ENCODE measurements at regions not wholly inside any gene's neighbourhood (a gene's known extent, or its start where the extent isn't known, plus 50 kb on each side); places are given as distances from the start of the nearest gene placed in this dataset.
"Not testable (repeated sequence)": the region's sequence is repeated elsewhere in the genome, so short reads cannot be mapped to it uniquely, and the experiment has no call there.

DNA sequence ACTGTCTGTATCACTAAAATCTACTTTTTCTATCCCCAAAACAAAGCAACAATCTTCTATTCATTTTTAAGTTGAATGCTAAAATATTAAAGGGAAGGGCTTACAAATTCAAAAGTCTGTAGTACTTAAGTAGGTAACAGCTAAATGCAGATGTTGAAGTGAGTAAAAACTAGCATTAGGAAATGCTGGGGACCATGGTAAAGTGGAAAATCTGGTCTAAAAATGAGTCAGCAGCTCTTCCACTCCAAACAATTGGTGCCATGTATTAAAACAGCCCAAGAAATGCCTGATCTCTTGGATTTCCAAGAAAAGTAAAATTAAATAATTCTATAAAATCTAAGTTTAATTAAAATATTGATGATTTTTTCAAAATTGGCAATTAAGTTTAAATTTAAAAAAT lies 73.3 kb upstream of the PPP3CA start:
- Mint-ChIP-seq H3K9me3 (peaks cover 3% of the 10 kb centered on the region), H3K36me3 (ENCODE audit: low read depth) (peaks cover 3% of the 10 kb centered on the region), H3K27ac (no peak overlapping the region), H3K27me3 (ENCODE audit: low read depth) (peaks cover 16% of the 10 kb centered on the region), H3K4me1 (ENCODE audit: low read depth) (peaks cover 36% of the 10 kb centered on the region), H3K4me3 (ENCODE audit: low read depth) (no peak overlapping the region)
- no peak for DNase-seq (ENCODE audit: low spot score)
- intact Hi-C loops (cut with micrococcal nuclease): no loop called here

DNA sequence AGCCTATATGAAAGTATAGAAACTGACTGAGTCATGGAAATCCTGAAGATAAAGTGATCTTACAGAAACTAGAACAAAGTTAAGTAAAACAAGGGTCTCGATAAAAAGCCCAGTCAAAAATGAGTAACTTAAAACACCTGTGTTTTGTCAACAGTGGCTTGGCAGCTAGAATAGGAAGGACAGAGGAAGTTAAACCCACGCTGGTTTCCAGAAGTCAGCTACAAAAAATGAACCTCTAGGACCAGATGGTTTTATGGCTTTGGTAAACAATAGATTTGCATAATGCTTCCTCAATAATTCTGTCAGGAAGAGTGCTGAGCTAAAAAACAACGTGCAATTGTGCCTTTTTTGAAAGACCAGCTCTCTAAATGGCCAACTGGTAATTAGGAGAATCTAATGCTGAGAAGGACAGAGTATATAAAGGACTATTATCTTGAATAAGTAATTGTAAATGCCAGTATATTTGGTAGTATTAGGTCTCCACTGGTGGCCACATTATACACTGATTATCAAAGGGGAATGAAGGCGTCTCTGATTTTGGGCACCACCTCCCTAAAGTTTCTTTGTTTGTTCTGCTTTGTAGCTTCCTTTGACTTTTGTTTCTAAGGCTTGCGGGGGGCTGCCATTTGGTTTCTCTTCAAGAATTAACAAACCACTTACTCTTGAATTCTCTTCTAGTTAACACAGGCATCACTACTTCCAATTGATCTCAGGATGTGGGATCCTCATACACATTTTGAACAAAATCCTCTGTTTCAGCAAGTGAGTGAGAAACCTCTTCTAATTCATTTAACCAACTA lies 72.2 kb upstream of the PPP3CA start:
- peaks cover 46% of the 10 kb centered on the region for H3K4me1 Mint-ChIP-seq (ENCODE audit: low read depth)
- H3K27ac Mint-ChIP-seq: peak overlapping the region; percentile 0
- peaks cover 6% of the 10 kb centered on the region for H3K36me3 Mint-ChIP-seq (ENCODE audit: low read depth)
- H3K9me3 Mint-ChIP-seq: peaks cover 8% of the 10 kb centered on the region
- H3K4me3 Mint-ChIP-seq (ENCODE audit: low read depth): peak overlapping the region; percentile 1
- intact Hi-C loops (cut with micrococcal nuclease): loop anchor here (2.0 to 10.0 kb wide), 8 partner anchors 132 to 1565 kb away; partner anchors contain the start of gene SLC39A8
- peaks cover 17% of the 10 kb centered on the region for H3K27me3 Mint-ChIP-seq (ENCODE audit: low read depth)
- DNase-seq (ENCODE audit: low spot score): no peak

DNA sequence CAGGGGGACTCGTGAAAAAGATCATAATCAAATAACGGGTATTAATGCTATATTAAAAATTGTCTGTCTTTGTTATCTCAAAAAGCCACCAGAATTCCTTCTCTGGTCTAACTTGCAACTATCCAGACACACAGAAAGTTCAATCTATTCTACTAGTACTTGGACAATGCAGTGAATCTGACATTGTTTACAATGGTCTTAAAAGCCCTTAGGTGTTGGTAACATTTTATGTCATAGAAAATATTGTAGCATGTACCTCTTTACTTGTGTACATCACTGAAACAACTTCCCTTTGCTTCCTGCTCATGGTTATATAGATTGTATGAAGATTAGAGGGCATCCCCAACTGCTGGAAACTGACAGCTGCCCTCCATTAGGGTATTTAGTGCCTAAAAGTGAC lies 71.1 kb upstream of the PPP3CA start:
- Mint-ChIP-seq H3K4me1 (ENCODE audit: low read depth) (peaks cover 51% of the 10 kb centered on the region), H3K27me3 (ENCODE audit: low read depth) (peaks cover 9% of the 10 kb centered on the region), H3K27ac (peak overlapping the region; percentile 64), H3K9me3 (peaks cover 8% of the 10 kb centered on the region), H3K36me3 (ENCODE audit: low read depth) (peaks cover 6% of the 10 kb centered on the region), H3K4me3 (ENCODE audit: low read depth) (peak overlapping the region; percentile 62)
- intact Hi-C loops (cut with micrococcal nuclease): loop anchor here (1.0 to 10.0 kb wide), 13 partner anchors 18 to 1564 kb away; partner anchors contain the start of genes PPP3CA and SLC39A8
- DNase-seq (ENCODE audit: low spot score): no peak

DNA sequence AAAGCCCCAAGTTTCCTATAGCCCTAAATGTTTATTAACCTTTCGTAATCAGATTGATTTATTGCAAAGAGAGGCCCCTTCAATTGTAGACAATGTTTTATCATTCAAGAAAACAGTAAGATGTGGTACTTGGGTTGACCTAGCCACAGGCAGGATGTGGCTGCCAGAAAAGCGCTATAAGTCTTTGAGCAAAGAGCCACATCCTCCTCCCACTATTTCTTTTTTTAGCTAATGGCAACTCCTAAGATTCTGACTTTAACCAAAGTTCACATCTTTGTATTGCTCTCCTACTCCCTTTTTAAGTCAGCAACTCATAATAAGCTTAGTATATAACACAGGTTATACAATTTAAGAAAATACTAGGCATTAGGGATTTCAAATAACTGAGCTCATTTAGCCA lies 70.7 kb upstream of the PPP3CA start:
- Mint-ChIP-seq H3K9me3 (peaks cover 8% of the 10 kb centered on the region), H3K4me1 (ENCODE audit: low read depth) (peaks cover 51% of the 10 kb centered on the region), H3K27me3 (ENCODE audit: low read depth) (peaks cover 7% of the 10 kb centered on the region), H3K36me3 (ENCODE audit: low read depth) (peaks cover 6% of the 10 kb centered on the region), H3K27ac (peak overlapping the region; percentile 64), H3K4me3 (ENCODE audit: low read depth) (peak overlapping the region; percentile 62)
- intact Hi-C loops (cut with micrococcal nuclease): loop anchor here (1.0 to 10.0 kb wide), 13 partner anchors 18 to 1563 kb away; partner anchors contain the start of genes PPP3CA and SLC39A8
- peak; percentile 57 for DNase-seq (ENCODE audit: low spot score)

DNA sequence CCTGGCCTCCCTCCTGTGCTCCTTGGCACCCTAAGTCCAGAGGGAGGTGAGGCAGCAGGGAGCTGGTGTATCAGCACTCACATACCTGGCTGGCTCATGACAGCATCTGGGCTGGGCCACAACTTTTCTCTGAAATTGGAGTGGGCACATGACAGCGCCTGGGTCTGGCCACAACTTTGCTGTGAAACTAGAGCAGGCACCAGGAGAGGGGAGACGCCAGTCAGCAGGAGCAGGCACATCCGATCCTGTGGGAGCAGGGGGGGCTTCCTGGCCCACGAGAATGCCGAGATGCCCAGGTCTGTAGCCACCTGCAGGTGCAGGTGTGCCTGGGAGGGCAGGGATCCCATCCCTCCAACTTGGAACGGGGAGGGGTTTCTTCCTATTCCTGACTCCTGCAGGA lies 69.7 kb upstream of the PPP3CA start:
- intact Hi-C loops (cut with micrococcal nuclease): loop anchor here (5.0 to 10.0 kb wide), 5 partner anchors 130 to 1562 kb away; no protein-coding TSS in a partner anchor
- H3K36me3 Mint-ChIP-seq (ENCODE audit: low read depth): peaks cover 6% of the 10 kb centered on the region
- peaks cover 8% of the 10 kb centered on the region for H3K9me3 Mint-ChIP-seq
- peaks cover 51% of the 10 kb centered on the region for H3K4me1 Mint-ChIP-seq (ENCODE audit: low read depth)
- no peak overlapping the region for H3K4me3 Mint-ChIP-seq (ENCODE audit: low read depth)
- no peak for DNase-seq (ENCODE audit: low spot score)
- H3K27ac Mint-ChIP-seq: no peak overlapping the region
- peaks cover 10% of the 10 kb centered on the region for H3K27me3 Mint-ChIP-seq (ENCODE audit: low read depth)

- no peak overlapping the region for H3K4me3 Mint-ChIP-seq (ENCODE audit: low read depth)
- peaks cover 6% of the 10 kb centered on the region for H3K36me3 Mint-ChIP-seq (ENCODE audit: low read depth)
- DNase-seq (ENCODE audit: low spot score): no peak
- H3K9me3 Mint-ChIP-seq: peaks cover 8% of the 10 kb centered on the region
- intact Hi-C loops (cut with micrococcal nuclease): loop anchor here (5.0 to 10.0 kb wide), 5 partner anchors 129 to 1561 kb away; no protein-coding TSS in a partner anchor
- H3K4me1 Mint-ChIP-seq (ENCODE audit: low read depth): peaks cover 54% of the 10 kb centered on the region
- peaks cover 13% of the 10 kb centered on the region for H3K27me3 Mint-ChIP-seq (ENCODE audit: low read depth)
- H3K27ac Mint-ChIP-seq: no peak overlapping the region
These were observed 68.6 kb upstream of the PPP3CA start for GRCh38 chr4:101415962-101416361.

GRCh38 chr4:101414496-101414895 lies 67.2 kb upstream of the PPP3CA start:
- Mint-ChIP-seq H3K27ac (no peak overlapping the region), H3K9me3 (peaks cover 8% of the 10 kb centered on the region), H3K36me3 (ENCODE audit: low read depth) (peaks cover 6% of the 10 kb centered on the region), H3K27me3 (ENCODE audit: low read depth) (peaks cover 16% of the 10 kb centered on the region), H3K4me1 (ENCODE audit: low read depth) (peaks cover 43% of the 10 kb centered on the region), H3K4me3 (ENCODE audit: low read depth) (no peak overlapping the region)
- intact Hi-C loops (cut with micrococcal nuclease): loop anchor here (10.0 kb wide), 1 partner anchor 1560 kb away; no protein-coding TSS in a partner anchor
- no peak for DNase-seq (ENCODE audit: low spot score)

- H3K4me1 Mint-ChIP-seq (ENCODE audit: low read depth): peaks cover 23% of the 10 kb centered on the region
- DNase-seq (ENCODE audit: low spot score): no peak
- intact Hi-C loops (cut with micrococcal nuclease): loop anchor here (10.0 kb wide), 1 partner anchor 1557 kb away; no protein-coding TSS in a partner anchor
- H3K4me3 Mint-ChIP-seq (ENCODE audit: low read depth): no peak overlapping the region
- H3K27ac Mint-ChIP-seq: no peak overlapping the region
- peaks cover 20% of the 10 kb centered on the region for H3K27me3 Mint-ChIP-seq (ENCODE audit: low read depth)
- H3K9me3 Mint-ChIP-seq: peaks cover 8% of the 10 kb centered on the region
- H3K36me3 Mint-ChIP-seq (ENCODE audit: low read depth): peaks cover 6% of the 10 kb centered on the region
These were observed 64.6 kb upstream of the PPP3CA start for GRCh38 chr4:101411926-101412325.

DNA sequence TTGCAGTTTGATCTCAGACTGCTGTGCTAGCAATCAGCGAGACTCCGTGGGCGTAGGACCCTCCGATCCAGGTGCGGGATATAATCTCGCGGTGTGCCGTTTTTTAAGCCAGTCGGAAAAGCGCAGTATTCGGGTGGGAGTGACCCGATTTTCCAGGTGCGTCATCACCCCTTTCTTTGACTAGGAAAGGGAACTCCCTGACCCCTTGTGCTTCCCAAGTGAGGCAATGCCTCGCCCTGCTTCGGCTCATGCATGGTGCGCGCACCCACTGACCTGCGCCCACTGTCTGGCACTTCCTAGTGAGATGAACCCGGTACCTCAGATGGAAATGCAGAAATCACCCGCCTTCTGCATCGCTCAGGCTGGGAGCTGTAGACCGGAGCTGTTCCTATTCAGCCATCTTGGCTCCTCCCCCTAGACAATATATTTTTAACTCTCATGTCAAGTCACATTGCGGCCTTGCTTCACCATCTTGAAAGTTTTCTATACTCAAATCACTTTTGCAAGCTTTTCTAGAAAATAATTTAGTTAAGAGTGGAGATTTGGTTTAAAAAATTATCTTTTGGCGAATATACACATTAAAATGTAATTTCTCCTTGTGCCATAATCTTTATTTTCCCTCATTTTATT lies 64.1 kb upstream of the PPP3CA start:
- H3K4me3 Mint-ChIP-seq (ENCODE audit: low read depth); DNase-seq (ENCODE audit: low spot score); H3K9me3 Mint-ChIP-seq; H3K27ac Mint-ChIP-seq; H3K36me3 Mint-ChIP-seq (ENCODE audit: low read depth): not testable (repeated sequence)
- H3K27me3 Mint-ChIP-seq (ENCODE audit: low read depth): peaks cover 20% of the 10 kb centered on the region
- intact Hi-C loops (cut with micrococcal nuclease): loop anchor here (10.0 kb wide), 1 partner anchor 1557 kb away; no protein-coding TSS in a partner anchor
- H3K4me1 Mint-ChIP-seq (ENCODE audit: low read depth): peaks cover 20% of the 10 kb centered on the region

DNA sequence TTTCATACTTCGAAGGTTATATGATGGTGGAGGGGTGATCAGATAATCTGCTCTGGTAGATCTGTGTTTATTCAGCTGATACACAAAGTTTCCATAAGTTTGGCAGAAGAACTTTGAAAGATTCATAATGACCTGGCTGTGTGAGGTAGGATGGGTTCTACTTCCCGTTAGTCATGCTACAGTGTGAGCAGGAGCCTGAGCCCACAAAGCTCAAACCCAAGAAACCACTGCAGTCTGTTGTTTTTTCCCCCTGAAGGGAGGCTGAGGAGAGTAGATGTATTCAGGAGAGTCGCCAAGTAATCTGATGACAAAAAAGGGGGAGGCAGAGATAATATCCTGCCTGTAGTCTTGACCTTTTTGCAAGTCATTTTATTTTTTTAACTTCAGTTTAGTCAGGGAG lies 52.8 kb upstream of the PPP3CA start:
- DNase-seq (ENCODE audit: low spot score): no peak
- H3K4me1 Mint-ChIP-seq (ENCODE audit: low read depth): peaks cover 18% of the 10 kb centered on the region
- H3K27me3 Mint-ChIP-seq (ENCODE audit: low read depth): no peaks in the 10 kb centered on the region
- H3K27ac Mint-ChIP-seq: peak overlapping the region; percentile 51
- no peaks in the 10 kb centered on the region for H3K36me3 Mint-ChIP-seq (ENCODE audit: low read depth)
- no peak overlapping the region for H3K4me3 Mint-ChIP-seq (ENCODE audit: low read depth)
- peaks cover 4% of the 10 kb centered on the region for H3K9me3 Mint-ChIP-seq
- intact Hi-C loops (cut with micrococcal nuclease): loop anchor here (1.0 to 5.0 kb wide), 4 partner anchors 18 to 378 kb away; partner anchors contain the start of gene PPP3CA

DNA sequence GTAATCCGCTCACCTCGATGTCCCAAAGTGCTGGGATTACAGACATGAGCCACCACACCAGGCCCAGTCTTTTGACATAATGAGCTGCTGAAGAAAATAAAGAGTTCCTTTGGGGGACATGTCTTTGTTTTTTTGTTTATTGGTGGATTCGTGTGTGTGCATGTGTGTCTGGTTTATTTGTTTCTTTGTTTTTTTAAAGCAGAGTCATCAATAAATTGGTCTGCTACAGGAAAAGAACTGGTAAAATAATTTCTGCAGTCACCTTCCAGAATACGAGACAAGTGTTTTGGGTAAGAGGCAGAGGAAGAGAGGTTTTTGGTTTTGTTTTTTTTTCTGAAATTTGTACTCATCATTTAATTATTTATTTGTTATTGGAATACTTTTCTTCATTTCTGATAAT lies 51.5 kb upstream of the PPP3CA start:
- DNase-seq (ENCODE audit: low spot score): no peak
- peaks cover 4% of the 10 kb centered on the region for H3K9me3 Mint-ChIP-seq
- intact Hi-C loops (cut with micrococcal nuclease): no loop called here
- H3K4me3 Mint-ChIP-seq (ENCODE audit: low read depth): no peak overlapping the region
- no peaks in the 10 kb centered on the region for H3K36me3 Mint-ChIP-seq (ENCODE audit: low read depth)
- peaks cover 4% of the 10 kb centered on the region for H3K27me3 Mint-ChIP-seq (ENCODE audit: low read depth)
- H3K27ac Mint-ChIP-seq: no peak overlapping the region
- peaks cover 18% of the 10 kb centered on the region for H3K4me1 Mint-ChIP-seq (ENCODE audit: low read depth)
